HUES64 (cell line): ENCODE measurements at regions not wholly inside any gene's neighbourhood (a gene's known extent, or its start where the extent isn't known, plus 50 kb on each side); places are given as distances from the start of the nearest gene placed in this dataset.

ENCODE experiments used
- H3K27ac ChIP-seq: 2 replicates; pipeline ENCODE4 v1.7.0; 2013; ENCODE audit warnings: low read depth, low read length, inconsistent platforms
- H3K27me3 ChIP-seq: 2 replicates; pipeline ENCODE4 v1.6.1; 2013; ENCODE audit warnings: mild to moderate bottlenecking, low read length; ENCODE audit not compliant: insufficient read depth
- H3K36me3 ChIP-seq: 2 replicates; pipeline ENCODE4 v1.6.1; 2013; ENCODE audit warnings: mild to moderate bottlenecking, low read length; ENCODE audit not compliant: insufficient read depth
- H3K4me1 ChIP-seq: 2 replicates; pipeline ENCODE4 v1.6.1; 2013; ENCODE audit warnings: mild to moderate bottlenecking, low read length, moderate library complexity; ENCODE audit not compliant: insufficient read depth
- H3K4me3 ChIP-seq: 2 replicates; pipeline ENCODE4 v1.5.1; 2013; ENCODE audit warnings: mild to moderate bottlenecking, low read length, moderate library complexity
- H3K9ac ChIP-seq: 2 replicates; pipeline ENCODE4 v1.6.1; 2013; ENCODE audit warnings: mild to moderate bottlenecking, low read depth, low read length
- H3K9me3 ChIP-seq: 2 replicates; pipeline ENCODE4 v1.6.1; 2013; ENCODE audit warnings: low read depth, low read length; ENCODE audit not compliant: insufficient read depth
- WGBS: fragments of 150-250, 120-280 bp; methylation state at CpG from one replicate; pipeline ENCODE4 v1.1.7; 2013; ENCODE audit warnings: missing lambda C conversion rate; 5-methylcytosine and 5-hydroxymethylcytosine counted together

DNA sequence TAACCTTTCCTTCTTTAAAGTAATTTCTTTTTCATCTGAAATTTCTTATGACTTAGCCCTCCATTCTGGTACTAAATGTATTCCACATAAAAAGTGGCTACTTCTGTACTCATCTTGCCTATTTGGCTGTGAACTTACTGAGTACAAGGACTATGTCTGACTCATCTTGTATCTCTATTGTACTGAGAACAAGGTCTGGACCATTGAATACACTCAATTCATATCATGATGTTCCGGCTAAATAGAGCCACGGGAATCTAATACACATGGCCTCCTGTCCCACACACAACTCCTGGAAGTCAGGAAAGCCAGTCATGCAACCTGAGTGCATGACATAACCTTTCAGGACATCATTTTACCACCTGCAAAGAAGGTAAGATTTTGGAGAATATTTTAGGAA is 203.9 kb downstream of the PLK2 start:
- no peak overlapping the region for H3K4me3 ChIP-seq
- H3K27ac ChIP-seq: no peak overlapping the region
- H3K9ac ChIP-seq: no peak overlapping the region
- no peaks in the 10 kb centered on the region for H3K36me3 ChIP-seq
- H3K4me1 ChIP-seq: peaks cover 11% of the 10 kb centered on the region
- WGBS: 95% methylated on average over 2 of the region's 2 CpGs
- H3K27me3 ChIP-seq: no peaks in the 10 kb centered on the region
- no peaks in the 10 kb centered on the region for H3K9me3 ChIP-seq

DNA sequence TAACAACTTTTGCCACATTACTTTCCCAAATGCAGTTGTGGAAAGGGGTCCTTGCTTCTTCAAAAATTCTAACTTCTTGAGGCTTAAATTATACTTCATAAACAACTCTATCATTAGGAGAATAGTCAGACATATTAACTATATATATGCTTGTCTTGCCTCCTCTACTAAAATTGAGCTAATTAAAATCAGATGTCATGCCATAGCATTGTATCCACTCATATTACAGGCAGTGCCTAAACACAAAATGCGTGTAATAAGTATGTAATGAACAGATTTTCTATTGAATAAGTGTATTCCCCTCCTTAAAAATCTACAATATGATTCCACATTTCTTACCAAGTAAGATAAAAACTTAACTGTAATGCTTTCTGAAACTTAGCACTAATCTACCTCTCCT is 204.5 kb downstream of the PLK2 start:
- no CpG with 5 or more reads among the region's 1 CpG for WGBS
- Histone ChIP-seq H3K36me3 (no peaks in the 10 kb centered on the region), H3K9me3 (no peaks in the 10 kb centered on the region), H3K4me1 (peaks cover 11% of the 10 kb centered on the region), H3K4me3 (no peak overlapping the region), H3K27ac (no peak overlapping the region), H3K27me3 (no peaks in the 10 kb centered on the region), H3K9ac (no peak overlapping the region)

DNA sequence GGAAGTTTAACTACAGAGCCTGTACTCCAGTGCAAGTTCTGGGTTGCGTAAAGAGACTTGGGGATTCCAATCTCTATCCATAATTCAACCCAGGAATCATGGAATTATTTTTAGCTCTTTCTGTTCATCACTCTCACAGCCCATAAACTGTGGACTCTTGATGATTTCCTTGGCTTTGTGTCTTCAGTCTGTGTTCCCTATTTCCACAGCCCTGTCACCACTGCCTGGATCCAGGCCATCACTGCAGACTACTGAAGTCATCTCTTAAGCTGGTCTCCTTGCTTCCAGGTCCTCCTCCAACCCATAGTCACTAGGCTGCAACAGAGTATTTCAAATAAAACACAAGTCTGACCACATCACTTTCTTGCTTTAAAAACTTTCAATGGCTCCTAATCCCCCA is 211.7 kb downstream of the PLK2 start:
- no peak overlapping the region for H3K9ac ChIP-seq
- no peaks in the 10 kb centered on the region for H3K9me3 ChIP-seq
- H3K27me3 ChIP-seq: no peaks in the 10 kb centered on the region
- H3K4me3 ChIP-seq: no peak overlapping the region
- no peaks in the 10 kb centered on the region for H3K4me1 ChIP-seq
- no peaks in the 10 kb centered on the region for H3K36me3 ChIP-seq
- WGBS: 92% methylated on average over 1 of the region's 1 CpG
- H3K27ac ChIP-seq: no peak overlapping the region

DNA sequence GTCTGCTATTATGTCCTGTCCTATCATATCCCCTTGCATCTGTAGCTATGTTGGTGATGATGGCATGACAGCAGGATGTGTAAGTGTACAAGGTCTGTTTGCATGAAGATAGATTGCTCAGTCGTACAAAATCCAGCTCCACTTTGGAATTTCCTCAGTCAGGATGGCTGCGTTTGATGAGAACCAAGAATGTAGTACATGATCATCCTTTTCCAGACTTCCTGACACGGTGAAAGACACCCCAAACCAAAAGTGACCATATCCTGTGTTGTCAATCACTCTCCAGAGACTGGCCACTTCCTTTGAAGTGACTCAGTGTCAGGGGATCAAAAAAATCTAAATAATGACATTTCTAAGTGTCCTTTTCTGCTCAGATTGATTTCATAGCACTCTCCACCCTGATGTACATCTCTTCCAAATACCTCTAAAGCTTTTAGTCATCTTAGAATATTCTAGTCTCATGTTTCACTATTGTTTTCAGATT is 213.4 kb downstream of the PLK2 start:
- Histone ChIP-seq H3K36me3 (no peaks in the 10 kb centered on the region), H3K27me3 (no peaks in the 10 kb centered on the region), H3K9me3 (no peaks in the 10 kb centered on the region), H3K4me3 (no peak overlapping the region), H3K27ac (no peak overlapping the region), H3K9ac (no peak overlapping the region), H3K4me1 (no peaks in the 10 kb centered on the region)
- 96% methylated on average over 3 of the region's 3 CpGs for WGBS

DNA sequence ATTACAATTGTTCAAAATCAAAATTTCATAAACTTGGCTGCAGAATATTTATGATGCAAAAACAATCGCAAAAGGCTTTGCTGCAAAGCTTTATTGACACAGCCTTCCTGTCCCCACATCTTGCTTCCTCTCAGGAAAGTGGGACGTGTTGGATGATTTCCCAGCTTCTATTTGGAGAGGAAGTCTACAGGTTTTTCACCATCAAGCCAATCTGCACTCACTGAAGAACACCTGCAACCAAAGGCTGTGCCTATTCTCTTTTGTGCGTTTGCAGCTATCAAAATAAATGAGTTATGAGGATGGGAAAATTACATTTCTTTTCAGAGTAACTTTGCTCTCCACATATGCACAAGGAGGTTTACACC is 214.4 kb downstream of the PLK2 start:
- Histone ChIP-seq H3K9ac (no peak overlapping the region), H3K27ac (no peak overlapping the region), H3K27me3 (no peaks in the 10 kb centered on the region), H3K4me3 (no peak overlapping the region), H3K4me1 (no peaks in the 10 kb centered on the region), H3K36me3 (no peaks in the 10 kb centered on the region), H3K9me3 (no peaks in the 10 kb centered on the region)
- WGBS: 86% methylated on average over 2 of the region's 3 CpGs

DNA sequence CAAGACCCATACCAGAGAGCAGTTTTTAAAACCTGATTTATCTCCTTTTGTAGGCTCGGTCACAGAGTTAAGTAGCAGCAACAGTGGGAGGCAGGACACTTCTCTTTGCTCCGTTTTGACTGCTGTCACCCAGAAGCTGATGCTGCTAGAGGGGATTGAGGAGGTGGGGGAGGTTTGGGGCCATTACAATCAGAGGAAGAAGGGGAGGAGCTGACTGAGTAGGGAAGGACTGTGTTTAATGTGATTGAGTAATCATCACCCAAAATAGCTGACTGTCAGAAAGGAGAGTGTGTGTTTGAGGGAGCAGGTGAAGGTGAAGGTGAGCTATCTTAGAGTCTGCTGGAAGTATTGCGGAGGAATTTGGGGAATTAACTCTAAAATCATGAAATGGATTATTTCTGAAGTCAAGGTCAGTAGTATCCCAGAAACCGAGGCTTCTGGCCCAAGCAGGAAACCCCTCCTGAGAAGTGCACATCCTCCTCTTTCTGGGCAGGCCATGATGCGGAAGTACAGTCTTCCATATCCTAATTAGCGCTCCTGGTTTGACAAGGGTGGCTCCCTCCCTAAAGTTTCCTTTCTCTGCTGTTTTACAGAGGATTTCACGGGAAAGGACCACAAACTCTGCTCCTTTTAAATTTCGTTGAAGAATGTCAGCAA is 214.9 kb downstream of the PLK2 start:
- 82% methylated on average over 8 of the region's 8 CpGs for WGBS

DNA sequence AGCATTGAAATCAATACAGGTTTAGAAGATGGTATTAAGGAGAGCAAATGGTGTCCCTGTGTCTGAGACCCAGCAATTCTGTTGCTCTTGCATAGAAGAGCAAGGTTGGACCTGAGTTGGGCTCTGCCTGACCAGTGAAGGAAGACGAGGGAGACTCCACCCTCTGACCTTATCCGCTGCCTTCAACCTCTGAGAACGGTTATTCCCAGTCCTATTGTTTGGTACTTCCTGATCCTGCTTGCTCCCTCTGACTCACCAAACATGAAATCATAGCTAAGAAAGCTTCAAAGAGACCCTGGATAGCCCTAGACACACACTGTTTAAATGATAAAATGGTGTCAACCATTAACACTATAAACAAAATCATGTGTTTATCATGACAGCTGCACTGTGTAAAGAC is 218.5 kb downstream of the PLK2 start:
- H3K9me3 ChIP-seq: no peaks in the 10 kb centered on the region
- no peak overlapping the region for H3K9ac ChIP-seq
- H3K4me3 ChIP-seq: no peak overlapping the region
- H3K36me3 ChIP-seq: no peaks in the 10 kb centered on the region
- H3K27ac ChIP-seq: no peak overlapping the region
- H3K27me3 ChIP-seq: no peaks in the 10 kb centered on the region
- no peaks in the 10 kb centered on the region for H3K4me1 ChIP-seq
- 85% methylated on average over 3 of the region's 3 CpGs for WGBS

More for the DNA sequence above, 214.9 kb downstream of the PLK2 start:
- Histone ChIP-seq H3K27me3 (no peaks in the 10 kb centered on the region), H3K9me3 (no peaks in the 10 kb centered on the region), H3K27ac (no peak overlapping the region), H3K4me3 (no peak overlapping the region), H3K4me1 (no peaks in the 10 kb centered on the region), H3K9ac (no peak overlapping the region), H3K36me3 (no peaks in the 10 kb centered on the region)

DNA sequence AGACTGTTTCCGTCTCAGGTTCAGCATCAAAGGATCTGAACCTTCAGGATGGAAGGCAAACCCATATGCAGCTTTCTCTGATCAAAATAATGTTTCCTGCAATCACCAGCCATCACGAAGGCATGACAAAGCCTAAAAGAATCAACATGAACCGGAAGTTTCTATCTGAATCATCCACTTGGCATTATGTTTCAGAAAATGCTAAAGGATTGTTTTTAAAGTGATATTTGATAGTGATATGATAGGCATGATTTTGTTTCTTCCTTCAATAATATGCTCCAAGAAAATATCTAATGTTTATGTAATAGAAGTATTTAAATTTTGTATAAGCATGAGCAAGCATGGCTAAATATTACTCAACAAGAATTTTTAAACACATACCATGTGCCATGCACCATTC is 219.6 kb downstream of the PLK2 start:
- Histone ChIP-seq H3K27me3 (no peaks in the 10 kb centered on the region), H3K9me3 (no peaks in the 10 kb centered on the region), H3K4me3 (no peak overlapping the region), H3K36me3 (no peaks in the 10 kb centered on the region), H3K9ac (no peak overlapping the region), H3K4me1 (no peaks in the 10 kb centered on the region), H3K27ac (no peak overlapping the region)
- WGBS: 92% methylated on average over 3 of the region's 3 CpGs

DNA sequence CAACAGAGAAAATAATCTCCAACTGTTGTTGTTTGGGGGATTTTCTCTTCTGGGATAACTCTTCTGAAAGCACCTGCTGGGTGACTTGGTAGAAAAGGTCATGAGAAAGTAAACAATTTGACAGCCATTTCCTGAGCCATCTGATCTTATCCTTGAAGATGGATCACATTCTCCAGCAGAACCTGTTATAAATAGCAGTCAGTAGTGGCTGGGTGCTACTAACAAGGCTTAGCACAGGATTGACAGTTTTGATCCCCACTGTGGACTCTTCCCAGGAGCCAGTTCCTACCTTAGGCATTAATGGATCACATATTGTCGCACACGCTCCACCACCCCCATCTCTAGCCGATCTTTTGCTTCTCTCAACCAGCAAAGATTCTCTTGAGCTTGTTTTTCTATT is 220.2 kb downstream of the PLK2 start:
- H3K27me3 ChIP-seq: no peaks in the 10 kb centered on the region
- H3K4me3 ChIP-seq: no peak overlapping the region
- no peak overlapping the region for H3K27ac ChIP-seq

DNA sequence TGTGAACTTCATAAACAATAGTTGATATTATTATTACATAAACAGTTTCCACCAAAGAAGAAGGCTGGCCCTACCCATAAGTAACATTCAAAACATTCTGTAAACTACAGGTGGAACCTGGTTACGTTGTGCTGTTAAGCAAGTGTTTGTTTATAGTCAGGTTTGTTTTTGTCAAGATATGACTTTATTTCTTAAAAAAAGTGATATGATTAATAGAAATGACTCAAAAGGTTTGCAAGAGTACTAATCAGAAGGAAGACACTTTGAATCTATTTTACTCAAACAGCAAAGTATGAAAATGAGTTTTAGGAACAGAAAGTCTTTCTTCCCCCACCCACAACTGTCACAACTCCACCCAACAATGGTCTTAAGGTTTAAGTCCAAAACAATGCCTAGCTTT is 220.8 kb downstream of the PLK2 start:
- Histone ChIP-seq H3K4me3 (no peak overlapping the region), H3K4me1 (no peaks in the 10 kb centered on the region), H3K27ac (no peak overlapping the region), H3K27me3 (no peaks in the 10 kb centered on the region), H3K9me3 (no peaks in the 10 kb centered on the region), H3K36me3 (no peaks in the 10 kb centered on the region), H3K9ac (no peak overlapping the region)
- 100% methylated on average over 1 of the region's 1 CpG for WGBS

More for the DNA sequence above, 220.2 kb downstream of the PLK2 start:
- Histone ChIP-seq H3K36me3 (no peaks in the 10 kb centered on the region), H3K9ac (no peak overlapping the region), H3K9me3 (no peaks in the 10 kb centered on the region), H3K4me1 (no peaks in the 10 kb centered on the region)
- 83% methylated on average over 3 of the region's 3 CpGs for WGBS

DNA sequence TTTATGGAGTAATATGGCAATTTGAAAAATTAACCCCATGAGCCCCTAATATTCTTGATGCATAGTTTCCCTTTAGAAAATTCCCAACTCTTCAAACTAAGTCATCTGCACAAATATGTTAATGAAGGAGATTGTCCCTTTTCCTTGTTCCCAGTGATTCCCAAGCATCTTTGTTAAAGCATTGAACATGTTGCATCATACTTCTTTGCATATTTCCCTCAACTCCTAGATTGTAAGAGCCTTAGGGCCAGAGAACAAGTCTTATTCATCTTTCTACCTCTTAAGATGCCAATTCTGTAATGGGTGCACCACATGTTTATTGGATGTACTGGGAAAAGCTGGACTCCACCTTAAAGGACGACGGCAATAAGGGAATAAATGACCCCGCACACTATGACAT is 223.4 kb downstream of the PLK2 start:
- H3K4me1 ChIP-seq: no peaks in the 10 kb centered on the region
- no peak overlapping the region for H3K9ac ChIP-seq
- no peaks in the 10 kb centered on the region for H3K27me3 ChIP-seq
- no peaks in the 10 kb centered on the region for H3K9me3 ChIP-seq
- no peak overlapping the region for H3K27ac ChIP-seq
- WGBS: 90% methylated on average over 3 of the region's 3 CpGs
- no peaks in the 10 kb centered on the region for H3K36me3 ChIP-seq
- no peak overlapping the region for H3K4me3 ChIP-seq

DNA sequence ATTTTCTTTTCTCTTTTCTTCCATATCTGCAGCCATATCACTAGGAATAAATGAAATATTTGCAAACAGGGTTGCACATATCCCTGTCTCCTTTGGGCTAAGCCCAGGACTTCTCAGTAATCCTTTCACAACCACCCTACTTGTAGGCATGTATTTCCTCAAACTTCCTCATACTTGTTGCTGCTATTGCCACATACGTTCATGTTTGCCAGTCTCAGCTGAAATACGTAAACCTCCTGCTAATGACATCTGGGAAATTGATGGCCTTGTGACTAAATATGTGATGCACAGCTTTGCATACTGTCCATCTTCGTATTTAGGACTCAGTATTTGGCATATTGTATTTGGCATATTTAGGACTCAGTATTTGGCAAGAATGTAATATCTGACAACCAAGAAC is 224.6 kb downstream of the PLK2 start:
- H3K27ac ChIP-seq: no peak overlapping the region
- H3K36me3 ChIP-seq: no peaks in the 10 kb centered on the region
- 63% methylated on average over 3 of the region's 3 CpGs for WGBS
- no peaks in the 10 kb centered on the region for H3K27me3 ChIP-seq
- H3K9me3 ChIP-seq: no peaks in the 10 kb centered on the region
- H3K4me3 ChIP-seq: no peak overlapping the region
- no peaks in the 10 kb centered on the region for H3K4me1 ChIP-seq
- no peak overlapping the region for H3K9ac ChIP-seq
